ENCODE measurements at regions not wholly inside any gene's neighbourhood (a gene's known extent, or its start where the extent isn't known, plus 50 kb on each side); places are given as distances from the start of the nearest gene placed in this dataset.
"Not testable (repeated sequence)": the region's sequence is repeated elsewhere in the genome, so short reads cannot be mapped to it uniquely, and the experiment has no call there.

DNA sequence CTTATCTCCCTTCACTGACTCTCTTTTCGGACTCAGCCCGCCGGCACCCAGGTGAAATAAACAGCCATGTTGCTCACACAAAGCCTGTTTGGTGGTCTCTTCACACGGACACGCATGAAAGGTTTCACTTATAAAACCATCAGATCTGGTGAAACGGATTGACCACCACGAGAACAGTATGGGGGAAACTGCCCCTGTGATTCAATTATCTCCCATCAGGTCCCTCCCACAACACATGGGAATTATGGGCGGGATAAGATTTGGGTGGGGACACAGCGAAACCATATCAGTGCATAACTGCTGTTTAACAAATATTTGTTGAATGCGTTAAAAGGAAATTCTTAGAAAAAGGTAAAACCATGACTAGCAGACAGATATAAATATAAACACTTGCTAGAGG, 464.4 kb downstream of the AJAP1 start:
- ATAC-seq (ENCODE audit: poor library complexity); intact Hi-C loops (cut with DNase I); DNase-seq: not testable (repeated sequence)

DNA sequence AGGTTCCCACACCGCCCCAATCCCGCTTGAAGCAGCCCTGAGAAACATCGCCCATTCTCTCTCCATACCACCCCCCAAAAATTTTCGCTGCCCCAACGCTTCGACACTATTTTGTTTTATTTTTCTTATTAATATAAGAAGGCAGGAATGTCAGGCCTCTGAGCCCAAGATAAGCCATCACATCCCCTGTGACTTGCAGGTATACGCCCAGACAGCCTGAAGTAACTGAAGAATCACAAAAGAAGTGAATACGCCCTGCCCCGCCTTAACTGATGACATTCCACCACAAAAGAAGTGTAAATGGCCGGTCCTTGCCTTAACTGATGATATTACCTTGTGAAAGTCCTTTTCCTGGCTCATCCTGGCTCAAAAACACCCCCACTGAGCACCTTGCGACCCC, 463.9 kb downstream of the AJAP1 start:
- intact Hi-C loops (cut with DNase I); ATAC-seq (ENCODE audit: poor library complexity); DNase-seq: not testable (repeated sequence)

DNA sequence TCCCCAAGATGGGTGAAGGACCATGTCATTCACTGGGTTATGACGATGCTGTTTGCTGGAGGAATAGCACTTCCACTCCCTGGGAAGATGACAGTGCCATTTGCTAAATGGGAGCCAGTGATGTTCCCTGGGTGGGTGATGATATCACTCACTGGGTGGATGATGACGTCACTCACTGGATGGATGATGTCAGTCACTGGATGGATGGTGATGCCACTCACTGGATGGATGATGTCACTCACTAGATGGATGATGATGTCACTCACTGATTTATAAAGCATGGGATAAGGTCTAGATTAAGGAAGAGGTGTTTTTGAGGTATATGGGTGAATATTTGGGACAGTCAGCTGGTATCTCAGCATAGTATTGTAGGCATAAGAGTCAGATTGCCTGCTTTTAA, 457.2 kb downstream of the AJAP1 start:
- no peak for ATAC-seq (ENCODE audit: poor library complexity)
- DNase-seq: no peak
- intact Hi-C loops (cut with DNase I): no loop called here

DNA sequence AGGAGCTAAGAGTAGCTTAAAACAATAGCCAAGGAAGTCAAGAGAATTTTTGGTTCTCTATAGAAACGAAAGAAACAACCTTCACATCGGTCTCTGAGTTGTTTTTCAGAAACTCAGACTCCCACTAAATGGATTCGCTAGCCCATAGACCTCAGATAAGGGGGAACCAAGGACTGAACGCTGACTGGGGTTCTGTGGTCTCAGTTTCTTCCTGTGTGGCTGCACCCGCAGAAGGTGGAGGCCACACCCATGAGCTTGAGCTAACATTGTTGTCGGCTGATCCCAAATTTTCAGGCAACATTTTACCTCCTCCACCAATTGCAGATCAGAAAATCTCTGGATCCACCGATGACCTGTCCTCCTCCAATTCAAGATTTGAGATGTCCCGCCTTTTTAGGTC, 456.1 kb downstream of the AJAP1 start:
- no peak for DNase-seq
- ATAC-seq (ENCODE audit: poor library complexity): no peak
- intact Hi-C loops (cut with DNase I): no loop called here

DNA sequence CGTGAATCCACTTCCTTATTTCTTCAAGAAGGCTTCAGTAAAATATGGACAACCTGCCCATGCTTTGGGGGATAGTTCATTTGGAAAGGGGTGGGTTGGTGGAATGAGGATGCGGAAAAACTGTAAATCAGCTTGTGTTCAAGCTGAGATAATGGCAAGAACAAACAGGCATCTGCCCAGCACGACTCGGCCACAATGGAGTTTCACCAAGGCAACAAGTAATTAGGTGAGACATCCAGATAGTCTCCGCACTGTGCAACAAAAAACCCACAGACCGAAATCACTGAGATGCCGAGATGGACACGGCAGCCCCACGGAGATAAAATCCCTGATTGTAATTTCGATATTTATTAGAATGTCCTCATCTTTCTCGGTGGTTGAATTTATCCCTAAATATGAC, 455.2 kb downstream of the AJAP1 start:
- no peak for DNase-seq
- no peak for ATAC-seq (ENCODE audit: poor library complexity)
- intact Hi-C loops (cut with DNase I): no loop called here

DNA sequence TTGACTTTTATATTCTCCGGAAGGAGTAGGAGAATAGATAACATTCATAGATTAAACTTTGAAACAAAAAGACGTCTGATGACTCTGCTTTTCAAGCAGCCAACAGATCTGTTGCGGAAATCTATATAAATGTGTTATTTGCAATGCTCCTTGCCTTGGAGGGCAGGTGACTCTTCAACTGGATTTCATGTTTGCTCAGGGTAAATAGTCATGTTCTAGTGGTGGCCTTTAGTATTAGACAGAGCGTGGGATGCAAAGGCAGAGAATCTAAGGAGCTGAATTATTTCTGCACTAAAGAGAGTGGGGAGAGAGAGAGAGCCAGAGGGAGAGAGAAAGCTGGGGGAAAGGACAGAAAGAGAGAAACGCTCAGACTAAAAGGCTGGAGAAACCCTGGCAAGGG, 454.3 kb downstream of the AJAP1 start:
- intact Hi-C loops (cut with DNase I): no loop called here
- DNase-seq: no peak
- no peak for ATAC-seq (ENCODE audit: poor library complexity)

DNA sequence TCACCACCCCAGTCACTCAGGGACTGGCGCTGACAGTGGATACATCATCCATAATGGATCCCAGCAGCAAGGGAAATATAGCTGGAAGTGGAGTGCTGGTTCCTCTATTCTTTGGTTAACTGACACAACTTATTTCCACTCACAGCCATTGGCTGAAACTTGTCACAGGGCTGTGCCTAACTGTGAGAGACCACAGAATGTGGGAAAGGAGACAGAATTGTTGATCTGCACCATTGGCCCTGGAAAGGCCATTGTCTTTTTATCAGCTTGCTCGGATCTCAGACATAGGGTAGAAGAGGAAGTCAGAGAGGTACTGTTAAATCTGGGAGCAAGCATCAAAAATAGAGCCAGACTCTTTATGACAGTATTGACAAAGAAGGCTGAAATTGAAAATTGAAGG, 451.3 kb downstream of the AJAP1 start:
- intact Hi-C loops (cut with DNase I): no loop called here
- ATAC-seq (ENCODE audit: poor library complexity) (no peak), DNase-seq (no peak)

DNA sequence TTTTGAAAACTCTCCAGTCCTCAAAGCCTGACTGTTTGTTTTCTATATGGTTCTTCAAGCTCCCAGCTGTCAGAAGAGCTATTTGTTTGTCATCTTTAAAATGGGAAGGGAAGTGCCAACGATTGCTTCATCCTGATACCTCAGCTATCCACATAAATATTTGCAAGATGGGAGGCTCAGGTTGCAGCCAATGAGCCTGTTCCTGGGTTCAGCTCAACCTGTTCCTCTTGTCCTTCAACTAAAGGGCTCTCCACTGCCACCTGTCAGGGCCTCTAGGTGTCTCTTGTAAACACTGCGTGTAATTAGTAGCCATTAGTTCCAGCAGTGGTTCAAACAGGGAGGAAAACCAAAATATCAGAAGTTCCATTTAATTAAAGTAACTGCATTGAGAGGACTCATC, 445.1 kb downstream of the AJAP1 start:
- intact Hi-C loops (cut with DNase I): no loop called here
- ATAC-seq (ENCODE audit: poor library complexity) (no peak), DNase-seq (no peak)

DNA sequence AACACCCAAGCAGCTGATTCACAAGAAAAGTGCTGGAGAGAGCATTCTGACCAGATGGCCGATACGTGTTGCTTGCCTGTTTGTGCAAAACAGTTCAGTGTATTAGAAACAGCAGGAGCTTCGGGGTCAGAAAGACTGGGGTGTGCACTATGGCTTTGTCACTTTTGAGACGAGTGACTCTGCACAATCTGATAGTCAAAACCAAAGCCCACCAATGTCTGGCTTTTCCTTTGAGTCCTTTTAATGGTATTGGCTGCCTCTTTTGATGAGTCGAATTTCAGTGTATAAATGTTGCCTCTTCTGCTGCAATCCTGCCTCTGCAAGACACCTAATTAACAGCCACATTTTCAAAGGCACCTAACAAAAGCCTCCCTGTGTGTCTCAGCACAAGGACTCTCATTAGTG, 444.6 kb downstream of the AJAP1 start:
- no peak for DNase-seq
- intact Hi-C loops (cut with DNase I): no loop called here
- ATAC-seq (ENCODE audit: poor library complexity): no peak

DNA sequence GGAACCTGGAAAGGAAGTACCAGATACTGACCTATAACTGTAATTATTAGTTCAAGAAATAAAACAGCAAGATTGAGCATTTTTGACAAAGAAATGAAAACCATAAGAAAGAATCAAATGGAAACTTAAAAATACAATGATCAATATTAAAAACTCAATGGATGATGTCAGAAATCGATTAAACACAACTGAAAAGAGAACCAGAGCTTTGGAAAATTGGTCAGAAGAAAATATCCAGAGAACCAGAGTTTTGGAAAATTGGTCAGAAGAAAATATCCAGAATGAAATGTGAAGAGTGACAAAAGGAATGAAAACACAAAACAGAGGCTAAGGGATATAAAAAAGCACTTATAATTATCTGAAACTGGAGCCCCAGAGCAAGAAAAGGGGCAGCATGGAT, 438.6 kb downstream of the AJAP1 start:
- ATAC-seq (ENCODE audit: poor library complexity) (no peak), DNase-seq (no peak)
- intact Hi-C loops (cut with DNase I): no loop called here

DNA sequence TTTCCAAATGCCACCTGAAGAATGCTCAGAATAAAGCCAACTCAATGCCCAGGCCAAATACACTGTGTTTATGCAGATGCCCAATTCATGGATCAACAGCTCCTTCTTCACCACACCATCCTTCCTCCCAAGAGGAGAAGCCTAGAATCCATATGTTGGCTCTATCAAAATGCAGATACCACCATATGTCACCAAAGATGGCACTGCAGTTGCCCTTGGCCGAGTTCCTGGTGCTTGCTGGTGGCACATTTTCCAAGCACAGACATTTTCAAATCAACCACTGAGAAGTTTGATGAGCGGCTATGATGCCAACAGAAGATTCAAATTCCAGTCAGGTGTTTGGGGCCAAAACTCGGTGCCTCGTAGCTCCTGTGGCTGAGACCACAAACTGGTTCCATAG, 430.3 kb downstream of the AJAP1 start:
- intact Hi-C loops (cut with DNase I): no loop called here
- DNase-seq: no peak
- ATAC-seq (ENCODE audit: poor library complexity): no peak

DNA sequence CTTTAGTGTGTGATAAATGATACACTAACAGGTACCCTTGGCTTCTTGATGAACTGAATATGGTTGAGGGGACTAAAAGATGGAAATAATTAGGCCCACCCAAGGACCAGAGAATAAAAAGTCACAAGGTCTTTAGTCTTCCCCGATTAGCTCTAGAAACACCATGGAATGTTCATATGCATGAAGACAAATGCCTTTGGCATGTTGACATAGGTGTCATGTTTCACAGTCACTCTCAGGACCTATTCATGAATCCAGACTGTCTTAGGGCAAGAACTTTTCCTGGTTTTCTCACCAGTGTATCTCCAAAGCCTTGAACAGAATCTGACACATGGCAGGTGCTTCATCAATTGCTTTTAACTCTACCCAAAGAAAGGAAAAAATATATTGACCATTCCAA, 412.8 kb downstream of the AJAP1 start:
- intact Hi-C loops (cut with DNase I): no loop called here
- ATAC-seq (ENCODE audit: poor library complexity) (no peak), DNase-seq (no peak)

DNA sequence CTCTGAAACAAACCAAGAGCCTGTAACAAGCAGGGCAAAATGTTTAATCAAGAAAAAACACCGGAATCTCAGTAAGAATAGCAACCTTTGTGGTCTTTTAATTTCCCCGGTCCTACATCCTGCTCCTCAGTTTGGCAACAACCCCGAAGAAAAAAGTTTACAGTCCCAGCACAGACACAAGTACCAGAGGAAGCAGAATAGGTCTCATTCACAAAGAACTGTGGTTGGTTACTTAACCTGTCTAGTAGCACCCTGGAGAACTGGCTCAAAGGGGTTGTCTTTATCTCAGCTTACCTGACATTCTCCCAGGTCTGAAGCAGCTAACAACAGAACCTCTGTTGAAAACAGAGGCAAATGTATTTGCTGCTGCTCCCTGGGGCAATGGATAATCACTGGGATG, 399.3 kb downstream of the AJAP1 start:
- ATAC-seq (ENCODE audit: poor library complexity): no peak
- no peak for DNase-seq
- intact Hi-C loops (cut with DNase I): no loop called here

DNA sequence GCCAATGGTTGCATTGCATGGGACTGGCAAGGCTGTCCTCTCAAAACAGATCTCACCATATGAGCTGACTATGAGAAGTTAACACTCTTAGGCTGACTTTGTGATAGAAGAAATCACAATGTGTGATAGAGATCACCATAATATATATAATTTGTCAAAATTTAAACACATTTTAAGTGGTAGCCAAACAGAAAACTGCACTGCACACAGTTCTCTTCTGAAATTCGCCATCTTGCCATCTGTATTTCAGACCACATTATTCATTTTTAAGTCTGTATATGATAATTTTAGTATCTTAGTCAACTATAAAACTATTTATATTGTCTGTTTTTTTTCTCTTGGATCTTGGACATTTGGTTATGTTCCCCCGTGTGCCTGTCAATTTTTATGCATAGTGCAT, 374.7 kb downstream of the AJAP1 start:
- ATAC-seq (ENCODE audit: poor library complexity): no peak
- intact Hi-C loops (cut with DNase I): no loop called here

DNA sequence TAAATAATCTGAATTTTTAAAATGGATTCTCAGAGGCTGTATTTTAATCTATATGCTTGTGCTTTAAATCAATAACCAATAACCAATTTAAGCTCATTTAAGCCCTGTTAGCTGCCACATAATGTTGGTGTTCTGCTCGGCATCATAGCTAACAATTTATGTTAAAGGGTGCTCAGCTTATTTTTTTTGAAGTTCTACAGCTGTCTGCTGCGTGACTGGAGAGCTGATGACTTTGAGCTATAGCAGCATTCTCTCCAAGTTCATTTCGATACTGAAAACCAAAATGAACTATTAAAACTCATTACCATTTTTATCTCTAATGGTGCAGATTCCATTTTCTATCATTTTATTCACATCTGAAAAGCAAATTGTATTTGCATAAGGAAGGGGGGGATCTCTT, 357.8 kb downstream of the AJAP1 start:
- DNase-seq (no peak), ATAC-seq (ENCODE audit: poor library complexity) (no peak)
- intact Hi-C loops (cut with DNase I): no loop called here

More for the DNA sequence above, 374.7 kb downstream of the AJAP1 start:
- DNase-seq: no peak

DNA sequence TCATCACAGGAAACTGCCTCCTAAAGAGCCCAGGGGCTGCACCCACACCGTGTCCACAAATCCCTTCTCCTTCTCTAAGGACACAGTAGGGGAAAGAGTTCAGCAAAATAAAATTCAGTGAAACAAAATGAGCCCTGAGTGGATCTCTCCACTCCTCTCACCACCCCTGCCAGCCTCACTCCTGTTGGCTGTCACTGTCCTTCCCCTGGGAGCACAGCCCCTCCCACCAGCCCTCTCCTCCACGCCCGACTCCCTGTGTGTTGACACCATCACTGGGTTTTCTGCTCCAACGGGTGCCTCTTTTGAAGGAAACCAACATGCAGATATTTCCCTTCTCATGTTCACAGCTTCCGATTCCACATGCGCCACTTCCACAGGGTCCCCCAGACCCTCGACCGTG, 356.2 kb downstream of the AJAP1 start:
- intact Hi-C loops (cut with DNase I): no loop called here
- DNase-seq: no peak
- ATAC-seq (ENCODE audit: poor library complexity): no peak

DNA sequence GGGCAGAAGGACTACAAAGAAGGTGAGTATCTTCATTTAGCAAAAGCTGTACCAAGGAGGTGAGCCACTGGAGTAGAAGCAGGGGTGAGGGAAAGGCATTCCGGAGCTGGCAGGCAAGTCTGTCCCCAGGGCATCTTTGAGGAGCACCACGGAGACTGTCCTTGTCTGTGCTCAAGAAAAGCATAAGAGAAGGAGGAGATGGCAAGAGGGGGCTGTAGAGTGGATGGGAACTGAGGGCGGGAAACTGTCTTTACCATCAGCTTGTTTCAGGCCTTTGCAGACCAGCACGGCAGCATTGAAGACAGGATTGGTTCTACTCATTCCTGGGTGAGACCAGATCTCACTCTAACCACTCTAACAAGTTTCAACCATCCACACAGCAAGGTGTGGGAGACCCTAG, 355.8 kb downstream of the AJAP1 start:
- intact Hi-C loops (cut with DNase I): no loop called here
- ATAC-seq (ENCODE audit: poor library complexity): no peak

DNA sequence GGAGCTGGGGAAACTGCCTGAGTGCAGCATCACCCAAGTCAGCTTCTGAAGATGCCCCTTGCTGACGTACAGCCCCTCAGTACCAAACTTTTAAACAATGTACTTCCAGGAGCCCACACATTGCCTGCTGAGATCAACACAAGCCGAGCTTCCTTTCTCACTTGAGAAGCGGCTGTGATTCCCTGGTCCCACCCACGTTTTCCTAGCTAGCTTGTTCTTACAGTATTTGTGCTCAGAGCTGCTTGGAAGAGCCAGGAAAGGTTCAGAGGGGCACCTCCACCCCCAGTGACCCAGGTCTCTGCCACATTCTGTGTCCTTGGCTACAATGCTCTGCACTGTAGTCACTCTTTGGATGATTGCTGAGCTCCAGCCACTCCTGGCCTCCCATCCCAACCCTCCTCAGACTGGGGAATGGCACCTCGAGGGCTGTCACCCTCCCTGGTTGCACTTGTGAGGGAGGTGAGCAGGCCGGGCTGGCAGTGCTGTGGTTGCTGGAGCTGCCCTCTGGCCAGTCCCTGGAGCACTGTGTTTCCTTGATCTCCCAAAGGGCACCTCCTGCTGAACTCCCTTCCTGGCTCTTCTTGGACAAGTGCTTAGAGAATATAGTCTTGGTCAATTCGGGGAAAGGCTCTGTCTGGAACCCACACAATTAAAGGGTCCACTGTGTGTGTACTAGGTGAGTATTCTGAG, 355.1 kb downstream of the AJAP1 start:
- no peak for ATAC-seq (ENCODE audit: poor library complexity)
- intact Hi-C loops (cut with DNase I): no loop called here
- DNase-seq: no peak

More for the DNA sequence above, 355.8 kb downstream of the AJAP1 start:
- DNase-seq: no peak

DNA sequence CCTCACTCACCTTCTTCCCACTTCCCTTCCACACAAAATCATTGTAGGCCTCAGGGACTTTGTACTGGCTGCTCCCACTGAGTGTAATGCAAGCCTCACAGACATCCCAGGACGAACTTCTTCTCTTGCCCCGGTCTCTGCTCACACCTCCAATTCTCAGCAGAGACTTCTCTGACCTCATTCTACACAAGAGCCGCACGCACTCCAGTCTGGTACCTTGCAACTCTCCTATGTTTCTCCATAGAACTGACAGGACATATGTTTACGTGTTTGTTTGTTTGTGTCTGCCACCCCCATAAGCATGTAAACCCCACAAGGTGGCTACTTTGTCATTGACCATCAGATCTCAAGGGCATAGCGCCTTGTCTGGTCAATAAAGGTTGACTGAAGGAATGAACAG, 350.8 kb downstream of the AJAP1 start:
- ATAC-seq (ENCODE audit: poor library complexity) (no peak), DNase-seq (no peak)
- intact Hi-C loops (cut with DNase I): no loop called here

DNA sequence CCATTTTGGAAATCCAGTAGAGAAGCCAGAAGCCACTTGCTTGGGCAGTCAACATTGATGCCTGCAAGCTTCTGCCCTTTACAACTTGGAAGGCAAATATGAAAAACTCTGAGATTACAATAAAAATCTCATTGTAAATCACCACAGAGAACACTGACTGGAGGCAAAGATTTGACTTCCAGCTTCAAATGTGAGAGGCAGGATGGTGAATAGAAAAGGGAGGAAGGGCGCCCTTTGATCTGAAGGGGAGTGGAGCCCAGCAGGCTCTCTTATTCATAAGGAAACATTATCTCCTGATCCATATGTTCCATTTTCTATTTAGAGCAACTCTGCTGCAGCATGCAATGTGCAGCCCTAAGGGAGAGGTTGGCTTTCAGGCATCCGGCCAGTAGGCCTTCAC, 348.3 kb downstream of the AJAP1 start:
- no peak for ATAC-seq (ENCODE audit: poor library complexity)
- intact Hi-C loops (cut with DNase I): no loop called here
- DNase-seq: no peak

DNA sequence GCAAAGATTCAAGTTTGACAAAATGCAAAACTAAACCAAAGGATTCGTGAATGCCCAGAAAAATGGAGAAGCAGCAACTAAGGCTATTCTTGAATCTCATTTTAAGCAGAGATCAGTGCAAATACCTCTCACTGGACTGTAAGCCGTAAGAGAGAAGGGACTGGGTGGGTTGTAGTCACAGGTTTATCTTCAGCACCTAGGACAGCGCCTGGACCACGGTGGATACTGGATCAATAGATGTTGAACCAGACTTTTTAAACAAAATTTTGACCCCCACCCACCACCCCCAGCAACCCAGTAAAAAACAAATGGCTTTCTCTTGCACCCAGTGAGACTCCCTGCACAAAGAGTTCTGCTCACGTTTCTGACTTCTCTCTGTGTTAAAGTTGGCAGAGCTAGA, 347.1 kb downstream of the AJAP1 start:
- ATAC-seq (ENCODE audit: poor library complexity) (no peak), DNase-seq (no peak)
- intact Hi-C loops (cut with DNase I): no loop called here
